CD4-positive, alpha-beta memory T cell (primary cell): ENCODE measurements at regions not wholly inside any gene's neighbourhood (a gene's known extent, or its start where the extent isn't known, plus 50 kb on each side); places are given as distances from the start of the nearest gene placed in this dataset.

Experiments
- CTCF ChIA-PET: fragments of 350-600 bp; sonication (Branson Sonifier 250); formaldehyde crosslinking; loops from one replicate; lab custom pipeline; 2021; ENCODE audit warnings: inconsistent platforms; ENCODE audit not compliant: partially characterized antibody; lab: Charles Lee
- POLR2A ChIA-PET: fragments of 350-600 bp; sonication (Branson Sonifier 250); formaldehyde crosslinking; loops from one replicate; lab custom pipeline; 2021; ENCODE audit not compliant: partially characterized antibody; lab: Charles Lee
- DNase-seq, 5 donors: peaks; one replicate each; pipeline versions ENCODE4 v3.0.0 to v3.0.0-alpha.2; 2020 to 2022; ENCODE audit warnings: mixed read lengths in 1 of 5
- H3K27ac ChIP-seq: one replicate; pipeline ENCODE4 v1.7.0; 2013; ENCODE audit warnings: low read depth, low read length
- H3K27me3 ChIP-seq: 2 replicates; pipeline ENCODE4 v1.7.0; 2013; ENCODE audit warnings: mild to moderate bottlenecking, low read length, moderate library complexity; ENCODE audit not compliant: insufficient read depth
- H3K36me3 ChIP-seq: 2 replicates; pipeline ENCODE4 v1.7.0; 2013; ENCODE audit warnings: mild to moderate bottlenecking, low read length, moderate library complexity; ENCODE audit not compliant: insufficient read depth
- H3K4me1 ChIP-seq: 2 replicates; pipeline ENCODE4 v1.7.0; 2013; ENCODE audit warnings: mild to moderate bottlenecking, low read length, moderate library complexity; ENCODE audit not compliant: insufficient read depth
- H3K4me3 ChIP-seq, 2 donors: one replicate each; pipeline ENCODE4 v1.7.0; 2013; ENCODE audit warnings: low read length in 2 of 2, mild to moderate bottlenecking in 1 of 2
- H3K9me3 ChIP-seq, 2 donors: one replicate each; pipeline ENCODE4 v1.7.0; 2013; ENCODE audit warnings: low read length in 2 of 2, control low read depth in 1 of 2; ENCODE audit not compliant: control insufficient read depth in 1 of 2
- H3K27ac Mint-ChIP-seq, 7 donors: one replicate each; pipeline ENCODE4 v1.8.0; 2020 to 2021; ENCODE audit warnings: mixed read lengths in 7 of 7, mild to moderate bottlenecking in 6 of 7, inconsistent platforms in 3 of 7, moderate library complexity in 3 of 7
- H3K27me3 Mint-ChIP-seq, 2 donors: one replicate each; pipeline ENCODE4 v1.8.0; 2020 to 2021; ENCODE audit warnings: mixed read lengths in 2 of 2
- H3K36me3 Mint-ChIP-seq, 2 donors: one replicate each; pipeline ENCODE4 v1.8.0; 2020 to 2021; ENCODE audit warnings: mixed read lengths in 2 of 2, inconsistent platforms in 1 of 2, mild to moderate bottlenecking in 1 of 2
- H3K4me1 Mint-ChIP-seq, 4 donors: one replicate each; pipeline ENCODE4 v1.8.0; 2020 to 2021; ENCODE audit warnings: mixed read lengths in 4 of 4, mild to moderate bottlenecking in 1 of 4
- H3K4me3 Mint-ChIP-seq, 8 donors: one replicate each; pipeline ENCODE4 v1.8.0; 2020 to 2021; ENCODE audit warnings: mixed read lengths in 8 of 8, mild to moderate bottlenecking in 7 of 8, moderate library complexity in 6 of 8, inconsistent platforms in 3 of 8
- H3K9me3 Mint-ChIP-seq, 8 donors: one replicate each; pipeline ENCODE4 v1.8.0; 2020 to 2021; ENCODE audit warnings: mixed read lengths in 8 of 8, mild to moderate bottlenecking in 5 of 8, inconsistent platforms in 3 of 8, moderate library complexity in 1 of 8
- intact Hi-C: fragments of 100-400 bp; cut with micrococcal nuclease; formaldehyde crosslinking; loops from one replicate; pipeline ENCODE4 v1.15.1; 2023

DNA sequence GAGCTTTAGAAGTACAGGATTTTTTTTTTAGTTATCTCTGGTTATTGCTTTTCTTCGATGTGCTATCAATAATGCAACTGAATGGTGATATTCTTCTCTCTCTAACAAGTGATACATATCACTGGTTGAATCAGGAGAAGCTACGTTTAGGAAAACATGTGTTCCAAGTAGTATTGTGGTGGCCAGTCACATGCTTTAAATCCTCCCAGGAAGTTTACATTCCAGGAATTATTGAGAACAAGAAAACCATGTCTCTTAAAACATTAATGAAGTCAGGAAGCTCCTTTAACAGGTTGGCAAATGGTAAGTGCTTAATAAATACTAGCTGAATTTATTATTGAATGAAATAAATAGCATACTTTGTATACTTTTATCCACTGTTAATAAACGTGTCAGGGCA lies 371.1 kb downstream of the BCKDHB start:
- H3K27me3 ChIP-seq, result no peaks in the 10 kb centered on the region
- H3K27ac ChIP-seq, result no peak overlapping the region
- POLR2A ChIA-PET, result no interaction called here
- no peak overlapping the region for H3K4me3 Mint-ChIP-seq
- H3K4me3 ChIP-seq, result no peak overlapping the region
- intact Hi-C loops, result no loop called here
- H3K36me3 ChIP-seq, result no peaks in the 10 kb centered on the region
- no peaks in the 10 kb centered on the region for H3K9me3 ChIP-seq
- no peaks in the 10 kb centered on the region for H3K27me3 Mint-ChIP-seq
- DNase-seq, result no peak
- H3K4me1 Mint-ChIP-seq, result no peaks in the 10 kb centered on the region
- peaks cover 0 to 3% (median 0%) of the 10 kb centered on the region in 8 donors for H3K9me3 Mint-ChIP-seq
- H3K36me3 Mint-ChIP-seq, result no peaks in the 10 kb centered on the region
- no peak overlapping the region for H3K27ac Mint-ChIP-seq
- no peaks in the 10 kb centered on the region for H3K4me1 ChIP-seq
- CTCF ChIA-PET, result no interaction called here

DNA sequence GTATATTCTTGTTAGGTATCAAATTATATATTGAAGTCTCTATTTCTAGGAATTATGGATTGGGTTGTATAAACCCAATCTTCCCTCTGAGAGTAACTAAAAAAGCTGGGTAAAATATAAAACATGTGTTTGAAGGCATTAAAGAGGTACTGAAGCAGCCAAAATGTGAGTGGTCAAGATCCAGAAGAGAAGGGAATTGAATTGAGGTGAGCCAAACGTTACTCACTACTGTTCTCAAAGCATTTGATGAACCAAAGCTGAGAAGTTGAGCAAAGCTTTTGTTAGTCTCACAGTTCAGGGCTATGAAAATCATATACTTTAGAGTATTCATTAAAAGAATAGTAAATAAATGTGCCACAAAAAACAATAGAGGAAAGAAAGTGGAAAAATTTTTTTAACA lies 365.8 kb downstream of the BCKDHB start:
- POLR2A ChIA-PET, result no interaction called here
- Histone ChIP-seq H3K27me3 (no peaks in the 10 kb centered on the region), H3K36me3 (no peaks in the 10 kb centered on the region), H3K4me3 (no peak overlapping the region), H3K9me3 (no peaks in the 10 kb centered on the region), H3K27ac (no peak overlapping the region), H3K4me1 (no peaks in the 10 kb centered on the region)
- Mint-ChIP-seq H3K27ac (no peak overlapping the region), H3K36me3 (no peaks in the 10 kb centered on the region), H3K4me3 (no peak overlapping the region), H3K4me1 (no peaks in the 10 kb centered on the region), H3K9me3 (no peaks in the 10 kb centered on the region), H3K27me3 (no peaks in the 10 kb centered on the region)
- CTCF ChIA-PET, result no interaction called here
- intact Hi-C loops, result no loop called here
- no peak for DNase-seq

DNA sequence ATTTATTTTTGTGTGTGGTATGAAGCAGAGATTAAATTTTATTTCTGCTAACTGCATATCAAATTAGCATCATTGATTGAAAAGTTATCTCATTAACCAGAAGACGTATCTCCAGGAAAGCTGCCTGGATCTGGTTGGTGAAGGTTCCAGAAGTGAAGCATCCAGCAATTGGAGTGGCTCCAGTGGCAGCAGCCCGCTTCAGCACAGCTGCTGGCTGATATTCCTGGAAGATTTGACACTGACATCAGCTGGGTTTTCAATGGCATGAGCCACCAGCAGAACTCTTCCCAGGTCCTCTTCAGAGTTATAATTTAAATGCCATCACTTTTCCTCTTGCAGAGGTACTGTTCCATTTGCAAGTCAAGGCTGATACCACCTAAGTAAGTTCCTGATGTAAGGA lies 363.5 kb downstream of the BCKDHB start:
- POLR2A ChIA-PET, result no interaction called here
- CTCF ChIA-PET, result no interaction called here
- no peaks in the 10 kb centered on the region for H3K4me1 Mint-ChIP-seq
- H3K27me3 ChIP-seq, result no peaks in the 10 kb centered on the region
- H3K36me3 Mint-ChIP-seq, result no peaks in the 10 kb centered on the region
- H3K4me1 ChIP-seq, result no peaks in the 10 kb centered on the region
- no peak overlapping the region for H3K4me3 ChIP-seq
- H3K9me3 ChIP-seq, result no peaks in the 10 kb centered on the region
- H3K27ac ChIP-seq, result no peak overlapping the region
- no peak for DNase-seq
- no peak overlapping the region for H3K27ac Mint-ChIP-seq
- no peaks in the 10 kb centered on the region for H3K27me3 Mint-ChIP-seq
- H3K9me3 Mint-ChIP-seq, result no peaks in the 10 kb centered on the region
- intact Hi-C loops, result no loop called here
- no peaks in the 10 kb centered on the region for H3K36me3 ChIP-seq
- H3K4me3 Mint-ChIP-seq, result no peak overlapping the region

DNA sequence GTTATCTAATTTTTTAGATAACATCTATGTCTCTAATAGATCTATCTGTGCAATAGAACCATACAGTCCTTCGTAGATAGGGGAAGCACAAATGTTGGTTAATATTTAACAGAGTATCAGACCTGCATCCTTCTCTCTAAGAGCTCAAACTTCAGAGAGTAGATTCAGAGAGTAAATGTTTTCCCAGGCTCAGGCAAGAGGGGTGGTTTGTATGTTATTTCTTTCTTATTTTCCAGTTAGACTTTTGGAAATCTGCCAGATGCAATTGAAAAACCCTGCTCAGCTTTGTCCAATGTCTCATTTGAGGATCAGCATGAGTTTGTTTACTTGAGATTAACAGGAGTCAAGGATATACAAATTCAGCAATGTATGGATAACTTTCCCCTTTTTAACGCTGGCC lies 361.9 kb downstream of the BCKDHB start:
- intact Hi-C loops, result no loop called here
- no peaks in the 10 kb centered on the region for H3K27me3 ChIP-seq
- H3K4me1 Mint-ChIP-seq, result no peaks in the 10 kb centered on the region
- no peaks in the 10 kb centered on the region for H3K27me3 Mint-ChIP-seq
- no peaks in the 10 kb centered on the region for H3K36me3 ChIP-seq
- no peak overlapping the region for H3K4me3 ChIP-seq
- H3K36me3 Mint-ChIP-seq, result no peaks in the 10 kb centered on the region
- ChIA-PET POLR2A (no interaction called here), CTCF (no interaction called here)
- H3K27ac ChIP-seq, result no peak overlapping the region
- DNase-seq, result no peak
- H3K9me3 Mint-ChIP-seq, result no peaks in the 10 kb centered on the region
- H3K27ac Mint-ChIP-seq, result no peak overlapping the region
- no peaks in the 10 kb centered on the region for H3K4me1 ChIP-seq
- no peaks in the 10 kb centered on the region for H3K9me3 ChIP-seq
- H3K4me3 Mint-ChIP-seq, result no peak overlapping the region

DNA sequence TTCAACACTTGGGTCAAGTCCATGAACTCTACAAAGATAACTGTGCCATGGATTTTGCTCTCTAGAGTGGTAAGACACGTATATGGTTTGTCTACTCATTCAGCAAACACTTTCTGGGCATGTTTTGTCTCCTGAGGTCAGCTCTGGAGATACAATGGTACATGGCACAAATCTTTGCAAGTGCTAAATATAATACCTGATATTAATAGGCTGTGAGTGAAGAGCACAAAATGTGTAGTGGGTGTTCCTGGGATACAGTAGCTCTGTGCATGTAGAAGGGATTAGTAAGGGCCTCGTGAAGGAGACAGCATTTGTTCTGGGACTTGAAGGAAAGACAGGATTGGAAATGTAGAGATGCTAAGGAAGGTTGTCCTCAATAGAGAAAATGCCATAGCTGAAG lies 360.9 kb downstream of the BCKDHB start:
- Mint-ChIP-seq H3K27me3 (no peaks in the 10 kb centered on the region), H3K4me3 (no peak overlapping the region), H3K9me3 (no peaks in the 10 kb centered on the region), H3K4me1 (no peaks in the 10 kb centered on the region), H3K27ac (no peak overlapping the region), H3K36me3 (no peaks in the 10 kb centered on the region)
- ChIA-PET CTCF (no interaction called here), POLR2A (no interaction called here)
- Histone ChIP-seq H3K27ac (no peak overlapping the region), H3K9me3 (no peaks in the 10 kb centered on the region), H3K27me3 (no peaks in the 10 kb centered on the region), H3K4me3 (no peak overlapping the region), H3K4me1 (no peaks in the 10 kb centered on the region), H3K36me3 (no peaks in the 10 kb centered on the region)
- no peak for DNase-seq
- intact Hi-C loops, result no loop called here

DNA sequence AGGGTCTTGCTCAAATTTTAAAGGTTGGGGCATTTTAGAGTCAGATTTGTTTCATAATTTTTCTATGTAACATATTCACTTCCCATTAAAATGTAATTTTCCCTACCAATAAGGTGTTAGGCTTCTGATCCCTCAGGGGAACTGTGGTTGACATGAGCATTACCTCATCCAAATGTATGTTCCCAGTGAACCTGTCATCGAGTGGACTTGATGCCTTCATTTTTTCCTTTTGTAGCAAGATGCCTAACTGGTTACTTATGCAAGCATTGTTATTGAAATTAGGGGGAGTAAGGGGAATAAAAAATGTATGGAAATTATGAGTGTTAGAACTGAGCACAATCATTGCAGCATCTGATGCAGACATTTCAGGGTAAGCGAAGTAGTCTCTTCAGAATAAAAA lies 360.5 kb downstream of the BCKDHB start:
- no peaks in the 10 kb centered on the region for H3K36me3 ChIP-seq
- intact Hi-C loops, result no loop called here
- POLR2A ChIA-PET, result no interaction called here
- H3K27me3 ChIP-seq, result no peaks in the 10 kb centered on the region
- no peak overlapping the region for H3K27ac Mint-ChIP-seq
- no peaks in the 10 kb centered on the region for H3K27me3 Mint-ChIP-seq
- no peaks in the 10 kb centered on the region for H3K36me3 Mint-ChIP-seq
- DNase-seq, result no peak
- no peaks in the 10 kb centered on the region for H3K4me1 Mint-ChIP-seq
- no peaks in the 10 kb centered on the region for H3K9me3 ChIP-seq
- no peaks in the 10 kb centered on the region for H3K9me3 Mint-ChIP-seq
- no peak overlapping the region for H3K4me3 Mint-ChIP-seq
- H3K4me1 ChIP-seq, result no peaks in the 10 kb centered on the region
- no peak overlapping the region for H3K4me3 ChIP-seq
- no peak overlapping the region for H3K27ac ChIP-seq
- CTCF ChIA-PET, result no interaction called here

DNA sequence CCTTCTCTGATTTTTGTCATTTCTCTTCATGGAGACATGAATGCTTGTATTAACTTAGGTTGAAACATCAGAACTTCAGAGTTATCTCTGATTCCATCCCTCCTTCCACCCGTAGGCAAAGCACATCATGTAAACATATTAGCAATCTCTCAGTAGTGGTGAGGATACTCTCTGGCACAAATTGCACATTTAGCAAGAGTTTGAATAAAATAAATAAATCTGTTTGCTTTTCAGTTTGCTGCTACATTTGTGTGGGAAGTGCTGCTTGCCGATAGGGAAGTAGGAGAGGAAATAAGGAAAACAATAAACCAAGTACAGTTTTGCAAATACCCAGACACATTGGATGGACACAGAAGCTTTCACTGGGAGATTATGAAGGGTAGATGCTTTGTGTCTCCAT lies 359.0 kb downstream of the BCKDHB start:
- H3K9me3 ChIP-seq, result no peaks in the 10 kb centered on the region
- Mint-ChIP-seq H3K27me3 (no peaks in the 10 kb centered on the region), H3K4me1 (no peaks in the 10 kb centered on the region), H3K9me3 (no peaks in the 10 kb centered on the region), H3K36me3 (no peaks in the 10 kb centered on the region), H3K4me3 (no peak overlapping the region), H3K27ac (no peak overlapping the region)
- intact Hi-C loops, result no loop called here
- H3K27me3 ChIP-seq, result no peaks in the 10 kb centered on the region
- no peaks in the 10 kb centered on the region for H3K4me1 ChIP-seq
- H3K36me3 ChIP-seq, result no peaks in the 10 kb centered on the region
- POLR2A ChIA-PET, result no interaction called here
- CTCF ChIA-PET, result no interaction called here
- H3K27ac ChIP-seq, result no peak overlapping the region
- no peak overlapping the region for H3K4me3 ChIP-seq
- no peak for DNase-seq

DNA sequence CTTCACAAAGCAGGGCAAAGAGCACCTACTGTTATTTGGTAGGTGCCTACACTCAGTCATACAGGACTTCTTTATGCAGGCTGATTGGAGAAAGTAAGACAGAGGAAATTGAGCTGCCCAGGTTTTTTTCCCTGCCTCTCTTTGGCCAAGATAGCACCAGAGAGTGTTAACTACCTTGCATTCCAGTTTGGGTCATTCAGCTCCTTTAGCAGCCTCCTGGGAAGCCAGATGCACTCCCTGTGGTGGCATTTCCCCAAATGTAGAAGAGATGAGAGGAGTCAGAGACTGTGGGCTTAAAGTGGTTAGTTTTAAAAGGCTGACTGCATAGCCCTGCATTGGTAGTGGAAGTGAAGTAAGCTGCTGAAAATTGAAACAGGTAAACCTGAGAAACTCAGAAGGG lies 358.4 kb downstream of the BCKDHB start:
- intact Hi-C loops, result no loop called here
- no peaks in the 10 kb centered on the region for H3K36me3 Mint-ChIP-seq
- no peaks in the 10 kb centered on the region for H3K9me3 ChIP-seq
- no peak overlapping the region for H3K27ac ChIP-seq
- H3K27me3 Mint-ChIP-seq, result no peaks in the 10 kb centered on the region
- H3K4me3 ChIP-seq, result no peak overlapping the region
- CTCF ChIA-PET, result no interaction called here
- no peak overlapping the region for H3K27ac Mint-ChIP-seq
- H3K36me3 ChIP-seq, result no peaks in the 10 kb centered on the region
- no peak for DNase-seq
- H3K4me1 Mint-ChIP-seq, result no peaks in the 10 kb centered on the region
- H3K4me1 ChIP-seq, result no peaks in the 10 kb centered on the region
- POLR2A ChIA-PET, result no interaction called here
- H3K9me3 Mint-ChIP-seq, result no peaks in the 10 kb centered on the region
- no peaks in the 10 kb centered on the region for H3K27me3 ChIP-seq
- no peak overlapping the region for H3K4me3 Mint-ChIP-seq
